Lung (tissue), 11 donors: ENCODE measurements at regions not wholly inside any gene's neighbourhood (a gene's known extent, or its start where the extent isn't known, plus 50 kb on each side); places are given as distances from the start of the nearest gene placed in this dataset.

Source experiments
- ATAC-seq: fragments of 200-7000 bp; cut with Tn5 transposase; one replicate; pipeline ENCODE4 v1.9.1; 2020; ENCODE audit warnings: moderate number of reproducible peaks; ENCODE audit not compliant: insufficient read depth, low FRiP score
- DNase-seq, 3 donors: peaks; one replicate each; pipeline ENCODE4 v3.0.0-alpha.2; 2013 to 2017
- H3K27ac ChIP-seq, 2 donors: one replicate each; pipeline ENCODE4 v1.5.1; 2013; ENCODE audit warnings: mild to moderate bottlenecking in 2 of 2, moderate library complexity in 2 of 2, control low read depth in 1 of 2, inconsistent platforms in 1 of 2, low read depth in 1 of 2, low read length in 1 of 2
- H3K27me3 ChIP-seq, 3 donors: one replicate each; pipeline ENCODE4 v1.5.1; 2013; ENCODE audit warnings: low read length in 2 of 3; ENCODE audit not compliant: control insufficient read depth in 3 of 3, insufficient read depth in 3 of 3
- H3K36me3 ChIP-seq, 4 donors: one replicate each; pipeline ENCODE4 v1.5.1; 2013; ENCODE audit warnings: low read length in 4 of 4, mild to moderate bottlenecking in 1 of 4, moderate library complexity in 1 of 4; ENCODE audit not compliant: control insufficient read depth in 4 of 4, insufficient read depth in 4 of 4
- H3K4me1 ChIP-seq, 5 donors: one replicate each; pipeline ENCODE4 v1.5.1; 2013; ENCODE audit warnings: low read length in 5 of 5, mild to moderate bottlenecking in 2 of 5, moderate library complexity in 1 of 5; ENCODE audit not compliant: control insufficient read depth in 5 of 5, insufficient read depth in 5 of 5
- H3K4me3 ChIP-seq: one replicate; pipeline ENCODE4 v1.5.1; 2013; ENCODE audit warnings: mild to moderate bottlenecking, control low read depth, moderate library complexity
- H3K9ac ChIP-seq, 2 donors: one replicate each; pipeline ENCODE4 v1.5.1; 2013; ENCODE audit warnings: low read length in 2 of 2, control low read depth in 1 of 2; ENCODE audit not compliant: insufficient read depth in 1 of 2
- H3K9me3 ChIP-seq, 4 donors: one replicate each; pipeline ENCODE4 v1.5.1; 2013; ENCODE audit warnings: low read length in 3 of 4, mild to moderate bottlenecking in 1 of 4, moderate library complexity in 1 of 4; ENCODE audit not compliant: control insufficient read depth in 4 of 4, insufficient read depth in 3 of 4
- WGBS, 2 donors: extraction: QIAGEN DNeasy Blood & Tissue Kit; methylation state at CpG; one replicate each; pipeline ENCODE4 v1.1.7; 2013; 5-methylcytosine and 5-hydroxymethylcytosine counted together
- TF ChIP-seq, protein P1 (sequence below): IDR thresholded peaks from 2 replicates; pipeline ENCODE4 v1.5.1; 2012; ENCODE audit warnings: mild to moderate bottlenecking; ENCODE audit errors: control extremely low read depth, extremely low read depth
- donor health status: control.
- donor health status: control.
- donor health status: Bipolar disorder and iron deficiency.
- donor health status: healthy.
- donor health status: DM: yes; HTN: yes; CAD: no.

DNA sequence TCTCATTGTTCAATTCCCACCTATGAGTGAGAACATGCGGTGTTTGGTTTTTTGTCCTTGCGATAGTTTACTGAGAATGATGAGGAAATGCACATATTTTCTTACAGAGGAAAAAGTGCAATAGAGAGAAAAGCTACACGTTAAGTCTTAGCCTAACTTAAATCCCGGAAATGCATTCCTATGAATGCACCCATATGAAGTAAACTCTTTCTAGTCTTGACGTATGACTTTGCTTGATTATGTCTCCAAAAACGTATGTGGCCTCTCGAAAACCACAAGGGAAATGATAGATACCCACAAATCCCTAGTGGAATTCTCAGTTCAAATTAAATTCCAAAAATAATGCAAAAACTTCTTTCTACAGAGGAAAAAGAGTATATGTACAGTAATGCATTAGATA, 90.7 kb upstream of the SASH1 start:
- no peak for ATAC-seq

DNA sequence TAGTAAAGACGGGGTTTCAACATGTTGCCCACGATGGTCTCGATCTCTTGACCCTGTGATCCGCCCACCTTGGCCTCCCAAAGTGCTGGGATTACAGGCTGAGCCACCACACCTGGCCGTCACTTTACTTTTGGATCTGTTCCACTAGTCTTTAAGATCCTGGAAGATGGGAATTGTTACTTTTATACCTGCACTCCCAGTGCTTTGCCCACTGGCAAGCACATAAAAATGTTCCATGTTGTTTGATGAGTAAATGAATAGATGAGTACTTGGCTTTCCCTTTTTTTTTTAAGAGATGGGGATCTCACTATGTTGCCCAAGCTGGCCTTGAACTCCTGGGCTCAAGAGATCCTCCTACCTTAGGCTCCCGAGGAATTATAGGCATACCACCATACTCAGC, 84.8 kb upstream of the SASH1 start:
- TF ChIP-seq, protein P1, sequence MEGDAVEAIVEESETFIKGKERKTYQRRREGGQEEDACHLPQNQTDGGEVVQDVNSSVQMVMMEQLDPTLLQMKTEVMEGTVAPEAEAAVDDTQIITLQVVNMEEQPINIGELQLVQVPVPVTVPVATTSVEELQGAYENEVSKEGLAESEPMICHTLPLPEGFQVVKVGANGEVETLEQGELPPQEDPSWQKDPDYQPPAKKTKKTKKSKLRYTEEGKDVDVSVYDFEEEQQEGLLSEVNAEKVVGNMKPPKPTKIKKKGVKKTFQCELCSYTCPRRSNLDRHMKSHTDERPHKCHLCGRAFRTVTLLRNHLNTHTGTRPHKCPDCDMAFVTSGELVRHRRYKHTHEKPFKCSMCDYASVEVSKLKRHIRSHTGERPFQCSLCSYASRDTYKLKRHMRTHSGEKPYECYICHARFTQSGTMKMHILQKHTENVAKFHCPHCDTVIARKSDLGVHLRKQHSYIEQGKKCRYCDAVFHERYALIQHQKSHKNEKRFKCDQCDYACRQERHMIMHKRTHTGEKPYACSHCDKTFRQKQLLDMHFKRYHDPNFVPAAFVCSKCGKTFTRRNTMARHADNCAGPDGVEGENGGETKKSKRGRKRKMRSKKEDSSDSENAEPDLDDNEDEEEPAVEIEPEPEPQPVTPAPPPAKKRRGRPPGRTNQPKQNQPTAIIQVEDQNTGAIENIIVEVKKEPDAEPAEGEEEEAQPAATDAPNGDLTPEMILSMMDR: no peak
- Histone ChIP-seq H3K36me3 (no peaks in the 10 kb centered on the region), H3K4me3 (no peak overlapping the region), H3K4me1 (peaks cover 0 to 2% (median 0%) of the 10 kb centered on the region in 5 donors), H3K9ac (no peak overlapping the region), H3K27me3 (no peaks in the 10 kb centered on the region), H3K9me3 (no peaks in the 10 kb centered on the region), H3K27ac (no peak overlapping the region)
- ATAC-seq (no peak), DNase-seq (no peak)
- WGBS, 2 donors: 96 to 98% methylated on average over 6 of the region's 6 CpGs

More for the DNA sequence above, 90.7 kb upstream of the SASH1 start:
- no peak overlapping the region for H3K27ac ChIP-seq
- no peak overlapping the region for H3K4me3 ChIP-seq
- no peak overlapping the region for H3K9ac ChIP-seq
- WGBS, 2 donors: 82 to 87% methylated on average over 7 of the region's 7 CpGs
- H3K36me3 ChIP-seq: no peaks in the 10 kb centered on the region
- H3K4me1 ChIP-seq: peaks cover 0 to 9% (median 0%) of the 10 kb centered on the region in 5 donors
- no peaks in the 10 kb centered on the region for H3K27me3 ChIP-seq
- DNase-seq: no peak
- TF ChIP-seq, protein P1: no peak
- H3K9me3 ChIP-seq: no peaks in the 10 kb centered on the region

DNA sequence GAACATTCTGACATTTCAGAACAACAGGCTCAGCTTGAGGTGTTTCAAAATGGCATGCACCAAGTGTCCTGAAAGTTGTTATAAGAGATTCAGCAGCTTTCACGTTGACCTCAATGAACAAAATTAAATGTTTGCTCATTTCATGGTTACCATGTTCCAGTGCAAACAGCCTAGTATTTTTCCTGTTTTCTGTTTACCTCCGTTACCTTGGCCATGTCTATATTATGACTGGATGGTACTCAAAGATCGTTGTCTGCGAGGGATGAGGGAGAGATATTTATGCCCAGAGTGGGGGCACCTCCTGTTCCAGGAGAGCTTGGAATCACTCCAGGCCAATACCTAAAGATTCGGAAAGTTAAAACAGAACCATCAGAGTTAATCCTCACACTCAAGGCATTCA, 83.8 kb upstream of the SASH1 start:
- 82 to 88% methylated on average over 5 of the region's 5 CpGs for WGBS, 2 donors
- Histone ChIP-seq H3K27me3 (no peaks in the 10 kb centered on the region), H3K9me3 (peaks cover 0 to 2% (median 0%) of the 10 kb centered on the region in 4 donors), H3K36me3 (no peaks in the 10 kb centered on the region), H3K9ac (no peak overlapping the region), H3K27ac (no peak overlapping the region), H3K4me1 (peaks cover 0 to 3% (median 0%) of the 10 kb centered on the region in 5 donors), H3K4me3 (no peak overlapping the region)
- TF ChIP-seq, protein P1: no peak
- DNase-seq: no peak
- no peak for ATAC-seq

DNA sequence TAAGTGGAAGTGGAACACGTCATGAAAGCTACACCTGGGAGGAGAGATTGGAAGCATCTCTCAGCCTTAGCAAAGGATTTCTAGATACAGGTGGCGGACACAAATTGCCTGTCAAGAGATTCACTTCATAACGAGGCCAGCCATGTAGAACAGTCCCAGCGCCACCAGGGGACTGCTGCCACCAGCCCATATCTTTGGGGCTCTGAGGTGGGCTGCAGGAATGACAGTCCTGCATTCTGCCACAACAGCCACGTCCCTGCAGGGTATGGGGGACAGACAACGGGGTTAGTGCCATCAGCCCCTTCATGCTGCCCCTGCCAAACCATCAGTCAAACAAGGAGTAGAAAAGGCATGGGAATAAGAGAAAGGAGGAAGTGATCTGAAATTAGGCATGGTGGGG, 81.2 kb upstream of the SASH1 start:
- Histone ChIP-seq H3K36me3 (no peaks in the 10 kb centered on the region), H3K9ac (no peak overlapping the region), H3K4me1 (peaks cover 0 to 3% (median 0%) of the 10 kb centered on the region in 5 donors), H3K27me3 (no peaks in the 10 kb centered on the region), H3K4me3 (no peak overlapping the region), H3K27ac (no peak overlapping the region), H3K9me3 (peaks cover 0 to 2% (median 0%) of the 10 kb centered on the region in 4 donors)
- no peak for DNase-seq
- no peak for ATAC-seq
- TF ChIP-seq, protein P1: no peak
- WGBS, 2 donors: 80 to 81% methylated on average over 6 of the region's 6 CpGs
